CD14-positive monocyte (primary cell): ENCODE measurements at regions not wholly inside any gene's neighbourhood (a gene's known extent, or its start where the extent isn't known, plus 50 kb on each side); places are given as distances from the start of the nearest gene placed in this dataset.

ENCODE experiments used
- DNase-seq, 3 donors: peaks; one replicate each; pipeline ENCODE4 v3.0.0-alpha.2; 2011 to 2022
- H2AFZ ChIP-seq: 2 replicates; pipeline ENCODE4 v1.6.0; 2012; ENCODE audit warnings: mild to moderate bottlenecking, low read depth, low read length, inconsistent platforms; ENCODE audit not compliant: insufficient read depth, poor library complexity, severe bottlenecking
- H3K27ac ChIP-seq, 2 donors: 1 replicate in 1 of 2; 2 replicates in 1 of 2; pipeline ENCODE4 v1.5.1; 2012 to 2013; ENCODE audit warnings: low read length in 2 of 2, control low read depth in 1 of 2, inconsistent platforms in 1 of 2, low read depth in 1 of 2, mild to moderate bottlenecking in 1 of 2
- H3K27me3 ChIP-seq, 2 donors: one replicate each; pipeline versions ENCODE4 v1.6.0 to v1.6.1; 2011 to 2013; ENCODE audit warnings: low read length in 2 of 2; ENCODE audit not compliant: control insufficient read depth in 2 of 2, insufficient read depth in 2 of 2
- H3K36me3 ChIP-seq, 2 donors: replicated peaks in 1 of 2; 1 replicate in 1 of 2; 2 replicates in 1 of 2; pipeline versions ENCODE4 v1.5.1 to v1.6.1; 2012 to 2013; ENCODE audit warnings: low read length in 2 of 2, control low read depth in 1 of 2, inconsistent platforms in 1 of 2, mild to moderate bottlenecking in 1 of 2; ENCODE audit not compliant: insufficient read depth in 2 of 2, control insufficient read depth in 1 of 2
- H3K4me1 ChIP-seq, 2 donors: 1 replicate in 1 of 2; 2 replicates in 1 of 2; pipeline versions ENCODE4 v1.5.1 to v1.6.1; 2012 to 2013; ENCODE audit warnings: low read length in 2 of 2, control low read depth in 1 of 2, inconsistent platforms in 1 of 2, mild to moderate bottlenecking in 1 of 2, moderate library complexity in 1 of 2; ENCODE audit not compliant: insufficient read depth in 2 of 2, control insufficient read depth in 1 of 2
- H3K4me2 ChIP-seq: replicated peaks from 2 replicates; pipeline ENCODE3; 2012; ENCODE audit warnings: low read length, moderate library complexity, mild to moderate bottlenecking; ENCODE audit not compliant: poor library complexity, severe bottlenecking; ENCODE audit errors: extremely low read depth
- H3K4me3 ChIP-seq, 3 experiments: fragments of 200-600 bp in 1 of 3; sonication (generic) in 1 of 3; replicated peaks in 1 of 3; 1 replicate in 2 of 3; 2 replicates in 1 of 3; pipeline ENCODE4 v1.5.1; 2011 to 2013; ENCODE audit warnings: low read length in 3 of 3, mild to moderate bottlenecking in 3 of 3, control low read depth in 2 of 3, low read depth in 2 of 3, inconsistent platforms in 1 of 3, moderate library complexity in 1 of 3
- H3K79me2 ChIP-seq: 2 replicates; pipeline ENCODE4 v1.6.0; 2012; ENCODE audit warnings: mild to moderate bottlenecking, control low read depth, inconsistent platforms, low read length, moderate library complexity; ENCODE audit not compliant: insufficient read depth
- H3K9ac ChIP-seq: 2 replicates; pipeline ENCODE4 v1.6.0; 2017; ENCODE audit warnings: low read length, mild to moderate bottlenecking; ENCODE audit not compliant: insufficient read depth, poor library complexity, severe bottlenecking
- H3K9me3 ChIP-seq, 2 donors: replicated peaks in 1 of 2; 1 replicate in 1 of 2; 2 replicates in 1 of 2; pipeline versions ENCODE4 v1.5.1 to v1.6.1; 2012 to 2013; ENCODE audit warnings: low read length in 2 of 2, control low read depth in 1 of 2; ENCODE audit not compliant: control insufficient read depth in 1 of 2, insufficient read depth in 1 of 2
- H4K20me1 ChIP-seq: 2 replicates; pipeline ENCODE4 v1.6.0; 2012; ENCODE audit warnings: mild to moderate bottlenecking, low read length, control low read depth, moderate library complexity; ENCODE audit not compliant: insufficient read depth
- H3K27ac Mint-ChIP-seq, 7 donors: one replicate each; pipeline ENCODE4 v1.8.0; 2020; ENCODE audit warnings: mild to moderate bottlenecking in 7 of 7, mixed read lengths in 7 of 7, moderate library complexity in 6 of 7, inconsistent platforms in 2 of 7
- H3K27me3 Mint-ChIP-seq, 3 donors: one replicate each; pipeline ENCODE4 v1.8.0; 2021 to 2022; ENCODE audit warnings: low read depth in 3 of 3, mild to moderate bottlenecking in 3 of 3, mixed read lengths in 3 of 3, moderate library complexity in 3 of 3, inconsistent platforms in 1 of 3
- H3K36me3 Mint-ChIP-seq, 2 donors: one replicate each; pipeline ENCODE4 v1.8.0; 2020; ENCODE audit warnings: mixed read lengths in 2 of 2, inconsistent platforms in 1 of 2, mild to moderate bottlenecking in 1 of 2
- H3K4me1 Mint-ChIP-seq: one replicate; pipeline ENCODE4 v1.8.0; 2020; ENCODE audit warnings: mild to moderate bottlenecking, mixed read lengths
- H3K4me3 Mint-ChIP-seq, 2 donors: one replicate each; pipeline ENCODE4 v1.8.0; 2020; ENCODE audit warnings: mild to moderate bottlenecking in 2 of 2, mixed read lengths in 2 of 2, moderate library complexity in 1 of 2
- H3K9me3 Mint-ChIP-seq, 7 donors: one replicate each; pipeline ENCODE4 v1.8.0; 2020 to 2022; ENCODE audit warnings: mixed read lengths in 7 of 7, mild to moderate bottlenecking in 6 of 7, moderate library complexity in 6 of 7, inconsistent platforms in 2 of 7
- WGBS: methylation state at CpG from one replicate; pipeline ENCODE4 v1.1.5; 2013; ENCODE audit warnings: missing lambda C conversion rate; ENCODE audit not compliant: insufficient coverage; 5-methylcytosine and 5-hydroxymethylcytosine counted together
- intact Hi-C, 2 donors: fragments of 100-400 bp; cut with micrococcal nuclease; formaldehyde crosslinking; loops; one replicate each; pipeline versions ENCODE4 v1.15.0 to v1.15.1; 2023
- TF ChIP-seq, protein P1 (sequence below): fragments of 200-600 bp; IDR thresholded peaks from one replicate; pipeline ENCODE4 v1.8.0; 2022; ENCODE audit warnings: antibody characterized with exemption, mild to moderate bottlenecking

- H3K4me3 ChIP-seq, result no peak overlapping the region
- H4K20me1 ChIP-seq, result no peaks in the 10 kb centered on the region
- TF ChIP-seq, protein P1, sequence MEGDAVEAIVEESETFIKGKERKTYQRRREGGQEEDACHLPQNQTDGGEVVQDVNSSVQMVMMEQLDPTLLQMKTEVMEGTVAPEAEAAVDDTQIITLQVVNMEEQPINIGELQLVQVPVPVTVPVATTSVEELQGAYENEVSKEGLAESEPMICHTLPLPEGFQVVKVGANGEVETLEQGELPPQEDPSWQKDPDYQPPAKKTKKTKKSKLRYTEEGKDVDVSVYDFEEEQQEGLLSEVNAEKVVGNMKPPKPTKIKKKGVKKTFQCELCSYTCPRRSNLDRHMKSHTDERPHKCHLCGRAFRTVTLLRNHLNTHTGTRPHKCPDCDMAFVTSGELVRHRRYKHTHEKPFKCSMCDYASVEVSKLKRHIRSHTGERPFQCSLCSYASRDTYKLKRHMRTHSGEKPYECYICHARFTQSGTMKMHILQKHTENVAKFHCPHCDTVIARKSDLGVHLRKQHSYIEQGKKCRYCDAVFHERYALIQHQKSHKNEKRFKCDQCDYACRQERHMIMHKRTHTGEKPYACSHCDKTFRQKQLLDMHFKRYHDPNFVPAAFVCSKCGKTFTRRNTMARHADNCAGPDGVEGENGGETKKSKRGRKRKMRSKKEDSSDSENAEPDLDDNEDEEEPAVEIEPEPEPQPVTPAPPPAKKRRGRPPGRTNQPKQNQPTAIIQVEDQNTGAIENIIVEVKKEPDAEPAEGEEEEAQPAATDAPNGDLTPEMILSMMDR, result no peak
- H2AFZ ChIP-seq, result no peak overlapping the region
- H3K36me3 ChIP-seq, result no peaks in the 10 kb centered on the region
- WGBS, result 100% methylated on average over 2 of the region's 7 CpGs
- Mint-ChIP-seq H3K36me3 (no peaks in the 10 kb centered on the region), H3K27ac (no peak overlapping the region), H3K4me1 (no peaks in the 10 kb centered on the region), H3K9me3 (peaks cover 0 to 5% (median 0%) of the 10 kb centered on the region in 7 donors), H3K4me3 (no peak overlapping the region), H3K27me3 (no peaks in the 10 kb centered on the region)
- no peaks in the 10 kb centered on the region for H3K4me1 ChIP-seq
- no peaks in the 10 kb centered on the region for H3K27me3 ChIP-seq
- no peaks in the 10 kb centered on the region for H3K9me3 ChIP-seq
- H3K4me2 ChIP-seq, result no peak overlapping the region
- H3K9ac ChIP-seq, result no peak overlapping the region
- no peaks in the 10 kb centered on the region for H3K79me2 ChIP-seq
- intact Hi-C loops, result no loop called here
- DNase-seq, result no peak
- no peak overlapping the region for H3K27ac ChIP-seq
Observed at GRCh38 chr3:115385774-115386730, 237.3 kb upstream of the GAP43 start.

DNA sequence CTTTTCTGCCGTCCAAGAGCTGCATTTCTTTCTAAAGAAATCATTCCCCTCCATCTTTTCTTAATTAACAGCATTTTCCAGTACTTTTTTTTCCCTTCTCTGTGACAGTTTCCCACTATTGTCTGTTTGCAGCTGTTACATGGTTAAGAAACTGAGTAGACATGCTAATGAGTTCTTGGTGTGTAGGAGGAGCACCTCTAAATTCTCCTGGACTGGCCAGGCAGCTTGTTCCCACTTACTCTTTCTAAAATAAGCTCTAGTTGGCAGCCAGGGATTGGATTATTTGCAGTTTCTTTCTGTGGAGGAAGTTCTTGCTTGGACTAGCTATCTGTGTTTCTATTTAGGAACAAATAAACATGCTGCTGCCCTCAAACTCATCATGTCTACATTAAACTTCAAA, 235.1 kb upstream of the GAP43 start:
- Mint-ChIP-seq H3K27ac (no peak overlapping the region), H3K27me3 (no peaks in the 10 kb centered on the region), H3K36me3 (no peaks in the 10 kb centered on the region), H3K4me1 (no peaks in the 10 kb centered on the region), H3K9me3 (peaks cover 0 to 5% (median 0%) of the 10 kb centered on the region in 7 donors), H3K4me3 (no peak overlapping the region)
- no peak for DNase-seq
- H4K20me1 ChIP-seq, result no peaks in the 10 kb centered on the region
- H3K27me3 ChIP-seq, result no peaks in the 10 kb centered on the region
- H3K36me3 ChIP-seq, result no peaks in the 10 kb centered on the region
- no peak overlapping the region for H3K4me2 ChIP-seq
- H3K27ac ChIP-seq, result no peak overlapping the region
- TF ChIP-seq, protein P1, result no peak
- no peak overlapping the region for H3K4me3 ChIP-seq
- WGBS, result no CpG with 5 or more reads among the region's 1 CpG
- intact Hi-C loops, result no loop called here
- no peaks in the 10 kb centered on the region for H3K9me3 ChIP-seq
- H3K9ac ChIP-seq, result no peak overlapping the region
- H2AFZ ChIP-seq, result no peak overlapping the region
- H3K79me2 ChIP-seq, result no peaks in the 10 kb centered on the region
- H3K4me1 ChIP-seq, result no peaks in the 10 kb centered on the region
